GM13976 (cell line): ENCODE measurements at regions not wholly inside any gene's neighbourhood (a gene's known extent, or its start where the extent isn't known, plus 50 kb on each side); places are given as distances from the start of the nearest gene placed in this dataset.

Experiments
- DNase-seq: peaks from one replicate; pipeline ENCODE4 v3.0.0; 2012; ENCODE audit warnings: low spot score
- CTCF ChIP-seq: IDR thresholded peaks from 2 replicates; pipeline ENCODE4 v1.5.1; 2012; ENCODE audit warnings: borderline replicate concordance, mild to moderate bottlenecking; ENCODE audit not compliant: insufficient read depth; ENCODE audit errors: extremely low read depth, missing control alignments, control extremely low read depth
- in situ Hi-C: fragments of 300-500 bp; cut with MboI; formaldehyde crosslinking; loops from one replicate; pipeline ENCODE4 v1.12.0; 2022; ENCODE audit warnings: low sequenced_read_pairs, mixed read lengths, inconsistent platforms; ENCODE audit not compliant: unreplicated experiment

DNA sequence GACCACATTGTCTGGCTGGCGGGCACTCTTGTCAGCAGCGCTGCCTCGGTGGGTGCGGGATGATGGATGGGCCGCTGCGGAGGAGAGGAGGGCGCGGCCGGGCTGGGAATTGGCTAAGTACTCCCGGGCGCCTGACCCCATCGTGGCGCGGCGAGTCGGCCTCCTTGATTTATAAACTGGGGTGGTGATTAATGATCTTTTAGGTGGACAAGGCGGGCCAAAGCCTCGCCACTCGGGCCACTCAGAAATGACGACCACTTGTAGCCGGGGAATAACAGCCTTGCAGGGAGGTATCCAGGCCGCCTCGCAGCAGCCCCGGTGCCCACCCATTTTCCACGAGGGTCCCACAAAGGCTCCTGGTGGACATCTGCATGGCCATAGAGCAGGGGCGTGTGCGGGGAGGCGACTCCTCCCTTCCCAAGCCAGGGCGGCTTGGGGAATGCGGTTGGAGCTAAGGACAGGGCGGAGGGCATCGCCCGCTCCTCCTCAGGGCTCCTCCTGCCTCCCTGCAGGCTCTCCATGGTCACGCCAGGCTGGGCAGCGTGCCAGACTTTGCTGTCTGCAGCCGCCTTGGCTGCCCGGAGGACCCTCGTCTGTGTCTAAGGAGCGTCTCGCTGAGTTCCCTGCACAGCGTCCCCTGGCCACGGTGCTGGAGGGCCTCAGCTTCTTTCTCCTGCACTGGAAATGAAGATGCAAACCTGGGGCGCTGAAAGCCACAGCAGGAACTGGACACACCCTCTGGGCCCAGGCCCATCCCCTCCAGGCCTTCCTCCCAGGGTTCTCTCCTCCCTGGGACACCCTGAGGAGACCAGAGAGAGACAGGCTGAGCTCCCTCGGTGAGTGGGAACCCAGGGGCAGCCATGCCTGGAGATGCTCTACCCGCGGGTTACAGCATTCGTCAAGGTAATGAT, 287.4 kb upstream of the IRX4 start:
- no peak for DNase-seq
- TF ChIP-seq CTCF = no peak
- in situ Hi-C loops = no loop called here

GRCh38 chr5:2169430-2169808, 286.7 kb upstream of the IRX4 start:
- in situ Hi-C loops = no loop called here
- DNase-seq = no peak
- no peak for TF ChIP-seq CTCF

DNA sequence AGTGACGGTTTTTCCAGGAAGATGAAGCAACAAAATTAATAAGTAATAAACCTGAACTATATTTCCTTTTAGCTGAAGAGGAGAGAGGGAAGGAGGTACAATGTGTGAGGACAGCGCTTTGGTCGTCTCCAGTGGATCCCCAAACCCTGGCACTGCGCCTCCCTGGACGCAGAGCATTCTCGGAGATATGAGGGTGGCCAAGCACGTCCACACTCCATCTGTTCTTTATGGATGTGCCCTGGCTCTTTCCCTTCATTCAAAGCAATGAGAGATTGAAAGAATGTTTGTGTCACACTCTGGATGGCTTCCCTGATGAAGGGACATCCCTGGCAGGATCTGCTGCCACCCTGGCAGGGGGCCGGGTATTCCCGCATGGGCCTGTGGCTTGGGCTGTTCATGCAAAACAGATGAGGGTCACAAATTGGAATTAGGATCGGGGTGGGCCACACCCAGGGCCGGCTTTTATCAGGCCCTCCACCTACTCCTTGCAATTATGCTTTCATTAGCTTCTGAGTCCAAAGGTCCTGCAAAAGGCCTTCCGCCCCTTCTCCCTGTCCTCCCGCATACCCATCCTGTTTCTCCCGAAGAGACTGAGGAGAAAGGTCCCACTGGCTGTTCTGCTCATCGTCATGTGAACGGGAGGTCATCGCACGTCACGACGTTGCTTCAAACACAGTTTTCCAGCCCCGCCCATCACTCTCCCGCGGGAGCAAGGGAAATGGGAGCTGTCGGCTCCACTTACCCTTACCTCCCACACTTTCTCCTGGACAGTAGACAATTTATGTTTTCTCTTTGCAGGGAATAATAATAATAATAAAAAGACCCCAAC, 286.1 kb upstream of the IRX4 start:
- DNase-seq = no peak
- in situ Hi-C loops = no loop called here
- TF ChIP-seq CTCF = no peak

DNA sequence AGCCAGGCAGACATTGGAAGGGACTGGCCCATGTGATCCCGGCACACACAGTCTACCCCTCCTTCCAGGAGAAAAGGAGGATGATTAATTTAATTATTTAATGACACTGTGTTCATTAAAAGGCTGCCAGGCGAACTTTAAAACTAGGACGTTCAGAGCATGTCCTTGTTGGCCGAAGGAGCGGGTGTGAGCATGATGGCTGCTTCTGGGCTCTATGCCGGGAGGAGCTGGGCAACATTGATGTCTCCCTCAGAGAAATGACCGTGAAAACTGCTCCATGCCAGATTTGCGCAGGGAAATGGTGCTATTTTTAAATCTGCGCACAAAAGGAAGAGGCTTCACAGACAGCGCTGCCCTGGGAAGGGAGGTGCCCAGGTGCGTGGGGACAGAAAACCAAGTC, 284.9 kb upstream of the IRX4 start:
- DNase-seq = no peak

DNA sequence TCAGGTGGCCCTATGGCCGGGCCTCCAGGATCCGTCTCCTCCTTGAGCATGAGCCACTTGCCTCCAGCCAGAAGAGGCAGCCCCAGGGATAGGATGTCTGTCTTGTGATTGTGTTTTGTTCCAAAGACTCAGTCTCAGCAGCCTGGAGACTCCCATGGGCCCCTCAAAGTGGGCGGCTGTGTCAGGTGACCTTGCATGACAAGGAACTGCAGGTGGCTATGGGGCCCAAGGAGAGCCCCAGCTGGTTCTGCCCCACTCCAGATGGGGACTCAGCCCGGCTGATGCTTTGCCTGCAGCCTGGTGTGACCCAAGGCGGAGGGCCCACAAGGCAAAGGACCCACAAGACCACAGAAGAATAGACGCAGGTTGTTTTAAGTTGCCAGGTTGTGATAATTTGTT, 284.3 kb upstream of the IRX4 start:
- TF ChIP-seq CTCF = no peak
- in situ Hi-C loops = no loop called here
- no peak for DNase-seq

More for the DNA sequence above, 284.9 kb upstream of the IRX4 start:
- TF ChIP-seq CTCF = no peak
- in situ Hi-C loops = no loop called here

GRCh38 chr5:2166306-2166978, 283.7 kb upstream of the IRX4 start:
- in situ Hi-C loops = no loop called here
- no peak for TF ChIP-seq CTCF
- DNase-seq = no peak
